IPS-15b (cell line): ENCODE measurements at regions not wholly inside any gene's neighbourhood (a gene's known extent, or its start where the extent isn't known, plus 50 kb on each side); places are given as distances from the start of the nearest gene placed in this dataset.

Experiments
- H3K27me3 ChIP-seq: one replicate; pipeline ENCODE4 v1.6.1; 2013; ENCODE audit warnings: low read length; ENCODE audit not compliant: control insufficient read depth, insufficient read depth
- H3K36me3 ChIP-seq: one replicate; pipeline ENCODE4 v1.6.1; 2013; ENCODE audit warnings: low read length; ENCODE audit not compliant: control insufficient read depth, insufficient read depth
- H3K4me1 ChIP-seq: one replicate; pipeline ENCODE4 v1.6.1; 2013; ENCODE audit warnings: mild to moderate bottlenecking, low read length; ENCODE audit not compliant: control insufficient read depth, insufficient read depth
- H3K4me3 ChIP-seq: one replicate; pipeline ENCODE4 v1.5.1; 2013; ENCODE audit warnings: low read depth, low read length
- H3K9ac ChIP-seq: one replicate; pipeline ENCODE4 v1.6.1; 2013; ENCODE audit warnings: low read depth, mild to moderate bottlenecking, low read length
- H3K9me3 ChIP-seq: one replicate; pipeline ENCODE4 v1.6.1; 2013; ENCODE audit warnings: mild to moderate bottlenecking, low read length; ENCODE audit not compliant: control insufficient read depth, insufficient read depth

GRCh38 chr3:107949394-107949970 is 141.3 kb downstream of the CD47 start:
- no peaks in the 10 kb centered on the region for H3K9me3 ChIP-seq
- H3K4me1 ChIP-seq, result no peaks in the 10 kb centered on the region
- H3K4me3 ChIP-seq, result no peak overlapping the region
- H3K36me3 ChIP-seq, result no peaks in the 10 kb centered on the region
- no peak overlapping the region for H3K9ac ChIP-seq
- no peaks in the 10 kb centered on the region for H3K27me3 ChIP-seq

- no peaks in the 10 kb centered on the region for H3K36me3 ChIP-seq
- H3K27me3 ChIP-seq, result no peaks in the 10 kb centered on the region
- no peaks in the 10 kb centered on the region for H3K4me1 ChIP-seq
- H3K9me3 ChIP-seq, result no peaks in the 10 kb centered on the region
- H3K9ac ChIP-seq, result no peak overlapping the region
- no peak overlapping the region for H3K4me3 ChIP-seq
Measured at GRCh38 chr3:107947203-107947602, 143.6 kb downstream of the CD47 start.

GRCh38 chr3:107946700-107947099 is 144.1 kb downstream of the CD47 start:
- H3K9me3 ChIP-seq, result no peaks in the 10 kb centered on the region
- no peak overlapping the region for H3K4me3 ChIP-seq
- H3K27me3 ChIP-seq, result no peaks in the 10 kb centered on the region
- no peaks in the 10 kb centered on the region for H3K4me1 ChIP-seq
- no peak overlapping the region for H3K9ac ChIP-seq
- no peaks in the 10 kb centered on the region for H3K36me3 ChIP-seq

- Histone ChIP-seq H3K4me3 (no peak overlapping the region), H3K27me3 (no peaks in the 10 kb centered on the region), H3K9ac (no peak overlapping the region), H3K9me3 (no peaks in the 10 kb centered on the region), H3K36me3 (no peaks in the 10 kb centered on the region), H3K4me1 (no peaks in the 10 kb centered on the region)
Measured at GRCh38 chr3:107945417-107946094, 145.3 kb downstream of the CD47 start.

GRCh38 chr3:107943786-107944523 is 146.9 kb downstream of the CD47 start:
- no peaks in the 10 kb centered on the region for H3K27me3 ChIP-seq
- no peaks in the 10 kb centered on the region for H3K4me1 ChIP-seq
- H3K9ac ChIP-seq, result no peak overlapping the region
- no peaks in the 10 kb centered on the region for H3K36me3 ChIP-seq
- no peaks in the 10 kb centered on the region for H3K9me3 ChIP-seq
- H3K4me3 ChIP-seq, result no peak overlapping the region

GRCh38 chr3:107942951-107943749 is 147.7 kb downstream of the CD47 start:
- Histone ChIP-seq H3K9ac (no peak overlapping the region), H3K9me3 (no peaks in the 10 kb centered on the region), H3K27me3 (no peaks in the 10 kb centered on the region), H3K4me3 (no peak overlapping the region), H3K36me3 (no peaks in the 10 kb centered on the region), H3K4me1 (no peaks in the 10 kb centered on the region)

- Histone ChIP-seq H3K4me1 (no peaks in the 10 kb centered on the region), H3K4me3 (no peak overlapping the region), H3K36me3 (no peaks in the 10 kb centered on the region), H3K27me3 (no peaks in the 10 kb centered on the region), H3K9me3 (no peaks in the 10 kb centered on the region), H3K9ac (no peak overlapping the region)
Measured at GRCh38 chr3:107942244-107942643, 148.6 kb downstream of the CD47 start.

- Histone ChIP-seq H3K9me3 (no peaks in the 10 kb centered on the region), H3K4me1 (no peaks in the 10 kb centered on the region)
Measured at GRCh38 chr3:107939691-107940442, 151.0 kb downstream of the CD47 start.

GRCh38 chr3:107938143-107938542 is 152.7 kb downstream of the CD47 start:
- H3K9me3 ChIP-seq, result no peaks in the 10 kb centered on the region
- H3K36me3 ChIP-seq, result no peaks in the 10 kb centered on the region
- no peaks in the 10 kb centered on the region for H3K4me1 ChIP-seq
- no peak overlapping the region for H3K4me3 ChIP-seq
- H3K27me3 ChIP-seq, result no peaks in the 10 kb centered on the region
- H3K9ac ChIP-seq, result no peak overlapping the region

More at GRCh38 chr3:107939691-107940442, 151.0 kb downstream of the CD47 start:
- no peaks in the 10 kb centered on the region for H3K36me3 ChIP-seq
- no peaks in the 10 kb centered on the region for H3K27me3 ChIP-seq
- no peak overlapping the region for H3K4me3 ChIP-seq
- H3K9ac ChIP-seq, result no peak overlapping the region

- no peaks in the 10 kb centered on the region for H3K9me3 ChIP-seq
- no peaks in the 10 kb centered on the region for H3K27me3 ChIP-seq
- H3K4me1 ChIP-seq, result no peaks in the 10 kb centered on the region
- no peak overlapping the region for H3K9ac ChIP-seq
- H3K36me3 ChIP-seq, result no peaks in the 10 kb centered on the region
- H3K4me3 ChIP-seq, result no peak overlapping the region
Measured at GRCh38 chr3:107934808-107935207, 156.0 kb downstream of the CD47 start.

GRCh38 chr3:107933450-107933849 is 157.4 kb downstream of the CD47 start:
- Histone ChIP-seq H3K36me3 (no peaks in the 10 kb centered on the region), H3K9me3 (no peaks in the 10 kb centered on the region), H3K4me3 (no peak overlapping the region), H3K9ac (no peak overlapping the region), H3K4me1 (no peaks in the 10 kb centered on the region), H3K27me3 (peaks cover 7% of the 10 kb centered on the region)
